Fibroblast of mammary gland (primary cell): ENCODE measurements at regions not wholly inside any gene's neighbourhood (a gene's known extent, or its start where the extent isn't known, plus 50 kb on each side); places are given as distances from the start of the nearest gene placed in this dataset.
A peak's percentile ranks its signal among the peaks of the same experiment; 100 is the strongest.
"Not testable (repeated sequence)": the region's sequence is repeated elsewhere in the genome, so short reads cannot be mapped to it uniquely, and the experiment has no call there.

ENCODE experiments used
- DNase-seq: peaks from one replicate; pipeline ENCODE4 v3.0.0-alpha.2; 2010; ENCODE audit warnings: low read depth
- H3K4me3 ChIP-seq: 2 replicates; pipeline ENCODE4 v1.5.1; 2011; ENCODE audit warnings: low read depth, mild to moderate bottlenecking, low read length, moderate library complexity; ENCODE audit not compliant: control insufficient read depth
- CTCF ChIP-seq: conservative IDR thresholded peaks from 2 replicates; pipeline ENCODE4 v1.5.1; 2011; ENCODE audit warnings: low read depth, low read length, inconsistent platforms; ENCODE audit not compliant: control insufficient read depth, insufficient read depth

GRCh38 chr1:113302636-113303035 is 87.7 kb upstream of the MAGI3 start:
- TF ChIP-seq CTCF: no peak
- DNase-seq: no peak
- H3K4me3 ChIP-seq: no peak overlapping the region

- TF ChIP-seq CTCF: no peak
- DNase-seq: peak; percentile 7
- H3K4me3 ChIP-seq: no peak overlapping the region
Observed at GRCh38 chr1:113303267-113303666, 87.0 kb upstream of the MAGI3 start.

- H3K4me3 ChIP-seq: not testable (repeated sequence)
Observed at GRCh38 chr1:113305029-113305428, 85.3 kb upstream of the MAGI3 start.

GRCh38 chr1:113307771-113308445 is 82.4 kb upstream of the MAGI3 start:
- peak; percentile 62 for DNase-seq
- H3K4me3 ChIP-seq: no peak overlapping the region
- no peak for TF ChIP-seq CTCF

More at GRCh38 chr1:113305029-113305428, 85.3 kb upstream of the MAGI3 start:
- DNase-seq: not testable (repeated sequence)

- not testable (repeated sequence) for H3K4me3 ChIP-seq
Observed at GRCh38 chr1:113312651-113313050, 77.7 kb upstream of the MAGI3 start.

GRCh38 chr1:113314600-113314999 is 75.7 kb upstream of the MAGI3 start:
- DNase-seq: no peak
- H3K4me3 ChIP-seq: no peak overlapping the region
- no peak for TF ChIP-seq CTCF

More at GRCh38 chr1:113312651-113313050, 77.7 kb upstream of the MAGI3 start:
- DNase-seq: not testable (repeated sequence)

GRCh38 chr1:113320272-113320671 is 70.0 kb upstream of the MAGI3 start:
- H3K4me3 ChIP-seq: no peak overlapping the region
- no peak for TF ChIP-seq CTCF
- peak; percentile 4 for DNase-seq
